Mesothelial cell of epicardium (in vitro differentiated cells): ENCODE measurements at regions not wholly inside any gene's neighbourhood (a gene's known extent, or its start where the extent isn't known, plus 50 kb on each side); places are given as distances from the start of the nearest gene placed in this dataset.

Source experiments
- DNase-seq, 2 experiments: peaks; one replicate each; pipeline ENCODE4 v3.0.0; 2021; ENCODE audit warnings: low spot score in 2 of 2; ENCODE audit not compliant: unreplicated experiment in 2 of 2
- H3K27ac Mint-ChIP-seq: 2 replicates; pipeline ENCODE4 v1.8.0; 2021; ENCODE audit warnings: mixed read lengths
- H3K27me3 Mint-ChIP-seq: 2 replicates; pipeline ENCODE4 v1.8.0; 2021; ENCODE audit warnings: low read depth, mixed read lengths
- H3K36me3 Mint-ChIP-seq: 2 replicates; pipeline ENCODE4 v1.8.0; 2021; ENCODE audit warnings: mixed read lengths
- H3K4me1 Mint-ChIP-seq: 2 replicates; pipeline ENCODE4 v1.8.0; 2021; ENCODE audit warnings: mixed read lengths
- H3K4me3 Mint-ChIP-seq: 2 replicates; pipeline ENCODE4 v1.8.0; 2021; ENCODE audit warnings: mild to moderate bottlenecking, moderate library complexity, mixed read lengths
- H3K9me3 Mint-ChIP-seq: 2 replicates; pipeline ENCODE4 v1.8.0; 2021; ENCODE audit warnings: mixed read lengths
- CTCF ChIP-seq: fragments of 200-600 bp; sonication (generic); IDR thresholded peaks from one replicate; pipeline ENCODE4 v1.5.0; 2021; ENCODE audit warnings: antibody characterized with exemption; ENCODE audit not compliant: unreplicated experiment

- Mint-ChIP-seq H3K4me1 (no peaks in the 10 kb centered on the region), H3K27ac (no peak overlapping the region), H3K27me3 (peaks cover 14% of the 10 kb centered on the region), H3K36me3 (no peaks in the 10 kb centered on the region), H3K4me3 (no peak overlapping the region), H3K9me3 (peaks cover 2% of the 10 kb centered on the region)
- TF ChIP-seq CTCF: no peak
- no peak for DNase-seq
Measured at GRCh38 chr7:97381815-97382554, 264.5 kb downstream of the SDHAF3 start.

- no peaks in the 10 kb centered on the region for H3K4me1 Mint-ChIP-seq
- H3K27ac Mint-ChIP-seq: no peak overlapping the region
- H3K27me3 Mint-ChIP-seq: no peaks in the 10 kb centered on the region
- TF ChIP-seq CTCF: no peak
- H3K9me3 Mint-ChIP-seq: no peaks in the 10 kb centered on the region
- DNase-seq: no peak
- H3K4me3 Mint-ChIP-seq: no peak overlapping the region
- no peaks in the 10 kb centered on the region for H3K36me3 Mint-ChIP-seq
Measured at GRCh38 chr7:97390052-97390451, 272.6 kb downstream of the SDHAF3 start.

GRCh38 chr7:97390915-97391593 is 273.6 kb downstream of the SDHAF3 start:
- no peaks in the 10 kb centered on the region for H3K36me3 Mint-ChIP-seq
- H3K4me3 Mint-ChIP-seq: no peak overlapping the region
- H3K27ac Mint-ChIP-seq: no peak overlapping the region
- H3K4me1 Mint-ChIP-seq: no peaks in the 10 kb centered on the region
- DNase-seq: no peak
- TF ChIP-seq CTCF: no peak
- no peaks in the 10 kb centered on the region for H3K27me3 Mint-ChIP-seq
- no peaks in the 10 kb centered on the region for H3K9me3 Mint-ChIP-seq

GRCh38 chr7:97401398-97401797 is 283.9 kb downstream of the SDHAF3 start:
- peaks cover 4% of the 10 kb centered on the region for H3K4me1 Mint-ChIP-seq
- H3K4me3 Mint-ChIP-seq: no peak overlapping the region
- no peaks in the 10 kb centered on the region for H3K9me3 Mint-ChIP-seq
- H3K27ac Mint-ChIP-seq: no peak overlapping the region
- H3K27me3 Mint-ChIP-seq: peaks cover 26% of the 10 kb centered on the region
- DNase-seq: no peak
- no peaks in the 10 kb centered on the region for H3K36me3 Mint-ChIP-seq
- no peak for TF ChIP-seq CTCF

GRCh38 chr7:97405835-97406234 is 288.3 kb downstream of the SDHAF3 start:
- Mint-ChIP-seq H3K36me3 (no peaks in the 10 kb centered on the region), H3K9me3 (no peaks in the 10 kb centered on the region), H3K27me3 (peaks cover 25% of the 10 kb centered on the region), H3K27ac (no peak overlapping the region), H3K4me1 (peaks cover 4% of the 10 kb centered on the region), H3K4me3 (no peak overlapping the region)
- DNase-seq: no peak
- TF ChIP-seq CTCF: no peak
